UCSD-AML1 (cell line): ENCODE measurements at regions not wholly inside any gene's neighbourhood (a gene's known extent, or its start where the extent isn't known, plus 50 kb on each side); places are given as distances from the start of the nearest gene placed in this dataset.

Experiments
- DNase-seq: peaks from one replicate; lab custom pipeline; 2025; ENCODE audit not compliant: unreplicated experiment; lab: John Stamatoyannopoulos, UW

GRCh38 chr17:69605571-69605970 lies 191.1 kb downstream of the MAP2K6 start:
- DNase-seq: no peak

GRCh38 chr17:69606142-69606800 lies 191.8 kb downstream of the MAP2K6 start:
- DNase-seq: no peak

- peak; percentile 68 for DNase-seq
Measured at GRCh38 chr17:69607162-69607834, 192.8 kb downstream of the MAP2K6 start.

GRCh38 chr17:69608141-69608540 lies 193.6 kb downstream of the MAP2K6 start:
- DNase-seq: no peak

- no peak for DNase-seq
Measured at GRCh38 chr17:69608808-69609472, 194.4 kb downstream of the MAP2K6 start.

- DNase-seq: peak; percentile 7
Measured at GRCh38 chr17:69609473-69610305, 195.2 kb downstream of the MAP2K6 start.

GRCh38 chr17:69620363-69620762 lies 205.9 kb downstream of the MAP2K6 start:
- DNase-seq: no peak

- DNase-seq: no peak
Measured at GRCh38 chr17:69625474-69625873, 211.0 kb downstream of the MAP2K6 start.

GRCh38 chr17:69630056-69630635 lies 215.6 kb downstream of the MAP2K6 start:
- DNase-seq: no peak

- DNase-seq: no peak
Measured at GRCh38 chr17:69634844-69635243, 220.3 kb downstream of the MAP2K6 start.

- DNase-seq: no peak
Measured at GRCh38 chr17:69637446-69638156, 223.1 kb downstream of the MAP2K6 start.

- no peak for DNase-seq
Measured at GRCh38 chr17:69639096-69639495, 224.6 kb downstream of the MAP2K6 start.

- DNase-seq: no peak
Measured at GRCh38 chr17:69640073-69640472, 225.6 kb downstream of the MAP2K6 start.

GRCh38 chr17:69643686-69644085 lies 229.2 kb downstream of the MAP2K6 start:
- no peak for DNase-seq

GRCh38 chr17:69646729-69647128 lies 232.2 kb downstream of the MAP2K6 start:
- no peak for DNase-seq

- no peak for DNase-seq
Measured at GRCh38 chr17:69650881-69651280, 236.4 kb downstream of the MAP2K6 start.

- DNase-seq: no peak
Measured at GRCh38 chr17:69651921-69652320, 237.4 kb downstream of the MAP2K6 start.

- DNase-seq: no peak
Measured at GRCh38 chr17:69654981-69655855, 240.7 kb downstream of the MAP2K6 start.

GRCh38 chr17:69655902-69656301 lies 241.4 kb downstream of the MAP2K6 start:
- DNase-seq: no peak
